Progenitor cell of endocrine pancreas (in vitro differentiated cells): ENCODE measurements at regions not wholly inside any gene's neighbourhood (a gene's known extent, or its start where the extent isn't known, plus 50 kb on each side); places are given as distances from the start of the nearest gene placed in this dataset.
"Not testable (repeated sequence)": the region's sequence is repeated elsewhere in the genome, so short reads cannot be mapped to it uniquely, and the experiment has no call there.

ENCODE experiments used
- DNase-seq: peaks from one replicate; pipeline ENCODE4 v3.0.0; 2021; ENCODE audit warnings: low spot score; ENCODE audit not compliant: unreplicated experiment
- H3K27ac Mint-ChIP-seq: 2 replicates; pipeline ENCODE4 v1.8.0; 2021; ENCODE audit warnings: mild to moderate bottlenecking, moderate library complexity, mixed read lengths
- H3K27me3 Mint-ChIP-seq: 2 replicates; pipeline ENCODE4 v1.8.0; 2021; ENCODE audit warnings: mixed read lengths
- H3K36me3 Mint-ChIP-seq: 2 replicates; pipeline ENCODE4 v1.8.0; 2022; ENCODE audit warnings: mixed read lengths; ENCODE audit not compliant: insufficient read depth
- H3K4me1 Mint-ChIP-seq: 2 replicates; pipeline ENCODE4 v1.8.0; 2021; ENCODE audit warnings: low read depth, mixed read lengths
- H3K4me3 Mint-ChIP-seq: 2 replicates; pipeline ENCODE4 v1.8.0; 2021; ENCODE audit warnings: low read depth, mild to moderate bottlenecking, moderate library complexity, mixed read lengths
- H3K9me3 Mint-ChIP-seq: 2 replicates; pipeline ENCODE4 v1.8.0; 2021; ENCODE audit warnings: low read depth, mixed read lengths
- TF ChIP-seq, protein P1 (sequence below): fragments of 200-600 bp; sonication (generic); IDR thresholded peaks from one replicate; pipeline ENCODE4 v1.5.0; 2021; ENCODE audit warnings: antibody characterized with exemption, mild to moderate bottlenecking; ENCODE audit not compliant: unreplicated experiment

DNA sequence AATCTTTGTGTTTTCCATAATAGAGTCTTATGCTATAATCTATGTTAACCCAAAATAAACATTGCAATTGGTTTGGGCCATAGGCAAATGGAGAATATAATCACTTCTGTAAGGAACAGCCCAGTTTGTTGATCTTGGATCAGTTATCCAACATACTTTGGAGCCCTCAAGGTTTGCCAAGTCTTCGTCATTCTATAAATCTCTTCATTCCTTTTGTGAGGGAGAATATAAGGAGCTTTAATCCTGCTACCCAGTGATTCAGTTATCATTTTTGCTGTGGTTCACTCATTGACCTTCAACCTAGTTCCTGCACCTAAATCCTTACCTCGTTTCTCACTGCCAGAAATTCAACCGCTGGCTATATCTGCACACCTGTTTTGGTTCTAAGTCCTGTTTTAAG, 500.3 kb upstream of the PTCHD4 start:
- Mint-ChIP-seq H3K27me3 (no peaks in the 10 kb centered on the region), H3K4me3 (no peak overlapping the region), H3K9me3 (peaks cover under 1% of the 10 kb centered on the region), H3K4me1 (no peaks in the 10 kb centered on the region), H3K27ac (no peak overlapping the region), H3K36me3 (no peaks in the 10 kb centered on the region)
- DNase-seq = no peak
- TF ChIP-seq, protein P1, sequence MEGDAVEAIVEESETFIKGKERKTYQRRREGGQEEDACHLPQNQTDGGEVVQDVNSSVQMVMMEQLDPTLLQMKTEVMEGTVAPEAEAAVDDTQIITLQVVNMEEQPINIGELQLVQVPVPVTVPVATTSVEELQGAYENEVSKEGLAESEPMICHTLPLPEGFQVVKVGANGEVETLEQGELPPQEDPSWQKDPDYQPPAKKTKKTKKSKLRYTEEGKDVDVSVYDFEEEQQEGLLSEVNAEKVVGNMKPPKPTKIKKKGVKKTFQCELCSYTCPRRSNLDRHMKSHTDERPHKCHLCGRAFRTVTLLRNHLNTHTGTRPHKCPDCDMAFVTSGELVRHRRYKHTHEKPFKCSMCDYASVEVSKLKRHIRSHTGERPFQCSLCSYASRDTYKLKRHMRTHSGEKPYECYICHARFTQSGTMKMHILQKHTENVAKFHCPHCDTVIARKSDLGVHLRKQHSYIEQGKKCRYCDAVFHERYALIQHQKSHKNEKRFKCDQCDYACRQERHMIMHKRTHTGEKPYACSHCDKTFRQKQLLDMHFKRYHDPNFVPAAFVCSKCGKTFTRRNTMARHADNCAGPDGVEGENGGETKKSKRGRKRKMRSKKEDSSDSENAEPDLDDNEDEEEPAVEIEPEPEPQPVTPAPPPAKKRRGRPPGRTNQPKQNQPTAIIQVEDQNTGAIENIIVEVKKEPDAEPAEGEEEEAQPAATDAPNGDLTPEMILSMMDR = no peak

DNA sequence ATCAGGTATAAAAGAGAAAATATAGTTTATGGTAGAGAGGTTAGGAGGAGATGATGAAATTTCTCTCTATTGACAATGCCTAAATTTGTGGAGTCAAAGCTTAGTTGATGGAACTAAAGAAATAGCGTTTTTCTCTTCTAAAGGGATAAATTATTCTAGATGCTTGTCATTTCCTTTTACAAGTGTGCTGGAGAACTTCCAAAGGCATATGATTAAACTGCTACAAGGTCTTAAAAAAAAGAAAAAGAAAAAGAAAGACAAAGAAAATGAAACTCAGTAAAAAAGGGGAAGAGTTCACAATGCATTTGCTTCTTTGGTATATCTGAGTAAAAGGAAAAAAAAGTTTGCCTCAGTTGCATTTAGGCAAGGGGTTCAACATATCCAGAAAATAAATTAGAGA, 499.8 kb upstream of the PTCHD4 start:
- H3K4me3 Mint-ChIP-seq = no peak overlapping the region
- no peaks in the 10 kb centered on the region for H3K27me3 Mint-ChIP-seq
- no peaks in the 10 kb centered on the region for H3K4me1 Mint-ChIP-seq
- H3K9me3 Mint-ChIP-seq = no peaks in the 10 kb centered on the region
- TF ChIP-seq, protein P1 = no peak
- H3K36me3 Mint-ChIP-seq = no peaks in the 10 kb centered on the region
- H3K27ac Mint-ChIP-seq = peak overlapping the region; percentile 38
- no peak for DNase-seq

DNA sequence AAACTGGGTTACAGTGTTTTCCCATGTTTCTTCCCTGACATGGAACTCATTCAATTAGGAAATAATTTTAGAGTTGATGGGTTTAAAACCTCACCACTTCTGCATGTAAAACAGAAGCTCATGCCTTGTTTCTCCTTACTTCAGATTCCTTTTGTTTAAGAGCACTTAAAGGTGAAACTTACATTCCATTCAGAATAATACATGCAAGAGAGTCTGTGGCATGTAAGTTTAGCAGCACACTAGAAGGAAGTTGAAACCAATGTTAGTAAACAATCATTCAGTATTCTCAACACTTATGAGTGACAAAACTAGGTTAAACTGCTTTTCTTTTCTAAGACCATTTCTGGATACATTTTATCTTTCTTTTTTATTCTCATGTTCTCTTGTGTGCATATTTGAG, 495.6 kb upstream of the PTCHD4 start:
- TF ChIP-seq, protein P1 = no peak
- no peaks in the 10 kb centered on the region for H3K36me3 Mint-ChIP-seq
- no peaks in the 10 kb centered on the region for H3K9me3 Mint-ChIP-seq
- DNase-seq = no peak
- H3K27ac Mint-ChIP-seq = no peak overlapping the region
- H3K27me3 Mint-ChIP-seq = no peaks in the 10 kb centered on the region
- H3K4me1 Mint-ChIP-seq = no peaks in the 10 kb centered on the region
- H3K4me3 Mint-ChIP-seq = no peak overlapping the region

DNA sequence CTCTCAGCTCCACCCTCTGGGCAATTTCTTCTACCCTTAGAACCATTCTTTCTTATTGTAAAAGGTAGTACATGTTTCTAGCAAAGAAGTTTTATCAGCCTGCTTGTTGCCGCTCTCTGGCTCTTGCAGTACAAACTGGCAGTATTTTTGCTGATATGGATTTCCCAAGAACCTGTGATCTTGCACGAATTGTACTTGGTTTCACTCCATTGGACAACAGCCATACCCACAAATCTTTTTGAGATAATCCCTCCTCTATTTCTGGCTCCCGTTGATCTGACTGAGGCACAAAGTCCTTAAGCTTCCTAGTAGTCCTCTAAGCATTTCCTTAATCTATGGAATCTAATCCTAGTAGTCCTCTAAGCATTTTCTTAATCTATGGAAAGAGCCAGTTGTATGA, 487.0 kb upstream of the PTCHD4 start:
- no peaks in the 10 kb centered on the region for H3K36me3 Mint-ChIP-seq
- no peaks in the 10 kb centered on the region for H3K27me3 Mint-ChIP-seq
- H3K4me3 Mint-ChIP-seq = no peak overlapping the region
- DNase-seq = no peak
- peaks cover 3% of the 10 kb centered on the region for H3K9me3 Mint-ChIP-seq
- no peak overlapping the region for H3K27ac Mint-ChIP-seq
- TF ChIP-seq, protein P1 = no peak
- no peaks in the 10 kb centered on the region for H3K4me1 Mint-ChIP-seq

DNA sequence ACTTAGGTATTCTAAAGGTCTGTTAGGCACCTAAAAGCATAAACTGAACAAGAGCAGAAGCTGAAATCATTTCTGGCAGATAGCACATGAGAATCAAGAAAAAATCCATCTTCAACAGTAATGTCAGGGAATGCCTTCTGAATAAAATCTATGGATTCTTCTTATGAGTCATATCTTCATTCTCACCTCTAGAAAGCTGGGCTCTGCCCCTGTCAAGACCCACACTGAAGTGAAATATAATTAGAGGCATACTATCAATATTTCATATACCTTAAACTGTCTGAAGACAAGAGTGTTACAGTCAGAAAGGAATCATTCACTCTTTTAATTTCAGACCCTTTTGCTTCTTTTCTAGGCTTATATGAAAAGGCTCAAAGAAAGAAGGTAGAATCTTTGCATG, 485.8 kb upstream of the PTCHD4 start:
- H3K36me3 Mint-ChIP-seq = no peaks in the 10 kb centered on the region
- H3K27me3 Mint-ChIP-seq = no peaks in the 10 kb centered on the region
- TF ChIP-seq, protein P1 = no peak
- peaks cover 7% of the 10 kb centered on the region for H3K9me3 Mint-ChIP-seq
- no peaks in the 10 kb centered on the region for H3K4me1 Mint-ChIP-seq
- DNase-seq = no peak
- H3K4me3 Mint-ChIP-seq = no peak overlapping the region
- H3K27ac Mint-ChIP-seq = no peak overlapping the region

DNA sequence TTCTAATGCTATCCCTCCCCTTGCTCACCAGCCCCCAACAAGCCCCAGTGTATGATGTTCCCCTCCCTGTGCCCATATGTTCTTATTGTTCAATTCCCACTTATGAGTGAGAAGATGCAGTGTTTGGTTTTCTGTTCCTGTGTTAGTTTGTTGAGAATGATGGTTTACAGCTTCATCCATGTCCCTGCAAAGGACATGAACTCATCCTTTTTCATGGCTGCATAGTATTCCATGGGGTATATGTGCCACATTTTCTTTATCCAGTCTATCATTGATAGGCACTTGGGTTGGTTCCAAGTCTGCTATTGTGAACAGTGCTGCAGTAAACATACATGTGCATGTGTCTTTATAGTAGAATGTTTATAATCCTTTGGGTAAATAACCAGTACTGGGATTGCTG, 480.2 kb upstream of the PTCHD4 start:
- H3K9me3 Mint-ChIP-seq = peaks cover 18% of the 10 kb centered on the region
- DNase-seq, H3K27me3 Mint-ChIP-seq, H3K27ac Mint-ChIP-seq, H3K4me3 Mint-ChIP-seq, H3K4me1 Mint-ChIP-seq, H3K36me3 Mint-ChIP-seq: not testable (repeated sequence)
